Transverse colon (tissue), 4 donors: ENCODE measurements at regions not wholly inside any gene's neighbourhood (a gene's known extent, or its start where the extent isn't known, plus 50 kb on each side); places are given as distances from the start of the nearest gene placed in this dataset.

Experiments used
- DNase-seq: peaks from one replicate; pipeline ENCODE4 v3.0.0-alpha.2; 2019
- H3K27ac ChIP-seq, 4 donors: fragments of 200-600 bp; sonication (generic); 2 replicates each; pipeline ENCODE4 v1.5.1; 2016 to 2018; ENCODE audit warnings: inconsistent platforms in 4 of 4
- H3K27me3 ChIP-seq: fragments of 200-600 bp; sonication (generic); 2 replicates; pipeline ENCODE4 v1.5.1; 2017; ENCODE audit warnings: inconsistent platforms
- H3K36me3 ChIP-seq, 4 donors: fragments of 200-600 bp; sonication (generic); 2 replicates each; pipeline ENCODE4 v1.5.1; 2017 to 2019; ENCODE audit warnings: inconsistent platforms in 4 of 4
- H3K4me1 ChIP-seq, 4 donors: fragments of 200-600 bp; sonication (generic); 2 replicates each; pipeline ENCODE4 v1.5.1; 2017 to 2020; ENCODE audit warnings: inconsistent platforms in 4 of 4
- H3K4me3 ChIP-seq, 4 donors: fragments of 200-600 bp; sonication (generic); 1 replicate in 1 of 4; 2 replicates in 3 of 4; pipeline versions ENCODE4 v1.5.1 to v1.6.1; 2017 to 2019; ENCODE audit warnings: inconsistent platforms in 4 of 4
- H3K9me3 ChIP-seq, 2 donors: fragments of 200-600 bp; sonication (generic); 2 replicates each; pipeline ENCODE4 v1.5.1; 2017 to 2019; ENCODE audit warnings: inconsistent platforms in 2 of 2
- EP300 ChIP-seq: sonication (generic); formaldehyde crosslinking; IDR thresholded peaks from one replicate; pipeline ENCODE4 v1.6.1; 2017; ENCODE audit warnings: antibody characterized with exemption, low read depth
- POLR2A ChIP-seq: fragments of 450-650 bp; IDR thresholded peaks from one replicate; pipeline ENCODE4 v1.6.1; 2016; ENCODE audit warnings: antibody characterized with exemption, mild to moderate bottlenecking, moderate library complexity
- POLR2AphosphoS5 ChIP-seq, 3 donors: sonication (generic); formaldehyde crosslinking; IDR thresholded peaks; one replicate each; pipeline ENCODE4 v1.6.1; 2016; ENCODE audit warnings: antibody characterized with exemption in 3 of 3
- WGBS, 2 donors: methylation state at CpG; one replicate each; pipeline ENCODE4 v1.1.5; 2018; ENCODE audit warnings: low coverage in 1 of 2; 5-methylcytosine and 5-hydroxymethylcytosine counted together
- in situ Hi-C, 4 donors: fragments of 200-750 bp; cut with MboI; loops; one replicate each; pipeline versions ENCODE4 v1.15.0 to v1.15.1; 2017; ENCODE audit warnings: low sequenced_read_pairs in 3 of 4, low pct_ligation_motif_present in 1 of 4, low pct_unique_long_range_greater_than_20kb in 1 of 4
- intact Hi-C: fragments of 100-400 bp; cut with DNase I; formaldehyde crosslinking; loops from one replicate; pipeline ENCODE4 v1.15.1; 2023; ENCODE audit warnings: low total_unique reads
- TF ChIP-seq, protein P1 (sequence below), 5 experiments: fragments of 200-600 bp in 3 of 5; fragments of 450-650 bp in 2 of 5; sonication (generic) in 3 of 5; IDR thresholded peaks; 1 replicate in 2 of 5; 2 replicates in 3 of 5; pipeline ENCODE4 v1.5.1; 2016 to 2017; ENCODE audit warnings: antibody characterized with exemption in 5 of 5, inconsistent platforms in 3 of 5, mild to moderate bottlenecking in 2 of 5, moderate library complexity in 1 of 5

GRCh38 chr16:56048425-56049105, 142.7 kb upstream of the GNAO1 start:
- no peaks in the 10 kb centered on the region for H3K4me1 ChIP-seq
- TF ChIP-seq POLR2A: no peak
- intact Hi-C loops (loop anchor here (10.0 kb wide), 1 partner anchor 276 kb away; no protein-coding TSS in a partner anchor), in situ Hi-C loops (loop anchor here in 2 of 4 donors (10.0 to 25.0 kb wide), 2 partner anchors 264 to 266 kb away; no protein-coding TSS in a partner anchor)
- H3K4me3 ChIP-seq: no peak overlapping the region
- no peak overlapping the region for H3K27ac ChIP-seq
- no peaks in the 10 kb centered on the region for H3K9me3 ChIP-seq
- no peaks in the 10 kb centered on the region for H3K36me3 ChIP-seq
- no peak for DNase-seq
- H3K27me3 ChIP-seq: no peaks in the 10 kb centered on the region
- 57 to 59% methylated on average over 6 of the region's 6 CpGs for WGBS, 2 donors

GRCh38 chr16:56047307-56048234, 143.7 kb upstream of the GNAO1 start:
- in situ Hi-C loops: loop anchor here in 2 of 4 donors (10.0 to 25.0 kb wide), 2 partner anchors 265 to 267 kb away; no protein-coding TSS in a partner anchor
- no peak for DNase-seq
- Histone ChIP-seq H3K9me3 (no peaks in the 10 kb centered on the region), H3K36me3 (no peaks in the 10 kb centered on the region), H3K4me1 (no peaks in the 10 kb centered on the region), H3K27ac (no peak overlapping the region), H3K4me3 (no peak overlapping the region), H3K27me3 (no peaks in the 10 kb centered on the region)
- WGBS, 2 donors: 57 to 63% methylated on average over 3 to 4 of the region's 4 CpGs
- TF ChIP-seq POLR2AphosphoS5 (IDR thresholded peaks at IDR 0.05) (no peak), EP300 (no peak), POLR2A (no peak)
- TF ChIP-seq, protein P1, sequence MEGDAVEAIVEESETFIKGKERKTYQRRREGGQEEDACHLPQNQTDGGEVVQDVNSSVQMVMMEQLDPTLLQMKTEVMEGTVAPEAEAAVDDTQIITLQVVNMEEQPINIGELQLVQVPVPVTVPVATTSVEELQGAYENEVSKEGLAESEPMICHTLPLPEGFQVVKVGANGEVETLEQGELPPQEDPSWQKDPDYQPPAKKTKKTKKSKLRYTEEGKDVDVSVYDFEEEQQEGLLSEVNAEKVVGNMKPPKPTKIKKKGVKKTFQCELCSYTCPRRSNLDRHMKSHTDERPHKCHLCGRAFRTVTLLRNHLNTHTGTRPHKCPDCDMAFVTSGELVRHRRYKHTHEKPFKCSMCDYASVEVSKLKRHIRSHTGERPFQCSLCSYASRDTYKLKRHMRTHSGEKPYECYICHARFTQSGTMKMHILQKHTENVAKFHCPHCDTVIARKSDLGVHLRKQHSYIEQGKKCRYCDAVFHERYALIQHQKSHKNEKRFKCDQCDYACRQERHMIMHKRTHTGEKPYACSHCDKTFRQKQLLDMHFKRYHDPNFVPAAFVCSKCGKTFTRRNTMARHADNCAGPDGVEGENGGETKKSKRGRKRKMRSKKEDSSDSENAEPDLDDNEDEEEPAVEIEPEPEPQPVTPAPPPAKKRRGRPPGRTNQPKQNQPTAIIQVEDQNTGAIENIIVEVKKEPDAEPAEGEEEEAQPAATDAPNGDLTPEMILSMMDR (IDR thresholded peaks at IDR 0.05): no peak
- intact Hi-C loops: loop anchor here (10.0 kb wide), 1 partner anchor 277 kb away; no protein-coding TSS in a partner anchor

DNA sequence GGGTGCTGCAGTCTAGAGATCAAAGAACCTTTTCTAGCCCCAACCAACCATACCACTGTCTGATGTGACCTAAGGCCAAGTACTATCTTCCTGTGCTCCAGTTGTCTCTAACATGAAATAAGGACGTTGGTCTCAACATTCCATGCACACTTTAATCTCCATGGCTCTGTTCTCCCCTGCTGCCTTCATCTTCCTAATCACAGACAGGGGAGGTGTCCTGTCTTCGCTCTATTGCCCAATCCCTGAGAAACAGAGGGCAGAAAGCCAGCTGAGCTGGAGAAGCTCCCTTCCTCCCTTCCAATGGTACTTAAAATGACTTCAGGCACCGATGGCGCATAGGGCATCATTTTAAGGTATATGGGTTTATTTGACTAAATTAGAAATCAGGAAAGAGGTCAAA, 148.9 kb upstream of the GNAO1 start:
- 83 to 92% methylated on average over 4 of the region's 4 CpGs for WGBS, 2 donors
- TF ChIP-seq POLR2A (no peak), EP300 (no peak), POLR2AphosphoS5 (IDR thresholded peaks at IDR 0.05) (no peak)
- TF ChIP-seq, protein P1 (IDR thresholded peaks at IDR 0.05): no peak
- in situ Hi-C loops (loop anchor here in 2 of 4 donors (10.0 to 25.0 kb wide), 2 partner anchors 270 to 272 kb away; no protein-coding TSS in a partner anchor), intact Hi-C loops (loop anchor here (10.0 kb wide), 1 partner anchor 282 kb away; no protein-coding TSS in a partner anchor)
- Histone ChIP-seq H3K36me3 (no peaks in the 10 kb centered on the region), H3K27ac (no peak overlapping the region), H3K4me1 (no peaks in the 10 kb centered on the region), H3K9me3 (no peaks in the 10 kb centered on the region), H3K4me3 (no peak overlapping the region), H3K27me3 (no peaks in the 10 kb centered on the region)
- no peak for DNase-seq

DNA sequence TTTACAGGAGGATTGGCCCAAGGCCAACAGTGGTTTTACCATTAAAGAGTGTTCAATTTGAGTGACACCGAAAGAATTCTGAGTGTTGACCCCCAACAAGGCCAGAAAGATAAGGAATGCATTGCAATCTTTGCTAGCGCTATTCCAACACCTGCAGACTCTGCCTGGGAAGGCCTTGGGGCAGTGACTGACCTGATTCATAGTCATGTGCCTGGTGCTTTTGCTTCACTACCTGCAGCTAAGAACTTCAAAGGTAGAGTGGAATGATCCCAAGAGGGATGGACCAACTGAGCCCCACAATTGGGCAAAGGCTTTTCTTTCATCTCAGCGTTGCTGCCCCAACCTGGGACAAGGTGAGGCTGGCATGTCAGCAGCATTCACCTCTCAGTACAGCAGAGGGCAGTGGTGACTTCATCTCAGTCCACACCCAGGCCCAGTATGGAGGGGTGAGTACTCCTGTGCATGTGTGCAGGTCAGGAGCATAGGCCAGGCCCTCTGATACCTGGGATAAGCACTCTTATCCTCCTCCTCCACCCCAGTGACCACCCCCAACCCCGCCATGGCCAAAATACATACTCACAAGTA, 149.6 kb upstream of the GNAO1 start:
- Histone ChIP-seq H3K27ac (no peak overlapping the region), H3K4me3 (no peak overlapping the region), H3K9me3 (peaks cover 2 to 7% of the 10 kb centered on the region in 2 donors), H3K27me3 (no peaks in the 10 kb centered on the region), H3K4me1 (no peaks in the 10 kb centered on the region), H3K36me3 (no peaks in the 10 kb centered on the region)
- WGBS, 2 donors: 61 to 63% methylated on average over 2 to 4 of the region's 4 CpGs
- in situ Hi-C loops: loop anchor here in 2 of 4 donors (10.0 to 25.0 kb wide), 2 partner anchors 271 to 273 kb away; no protein-coding TSS in a partner anchor
- peak; percentile 14 for DNase-seq
- intact Hi-C loops: loop anchor here (10.0 kb wide), 1 partner anchor 283 kb away; no protein-coding TSS in a partner anchor
- TF ChIP-seq, protein P1 (IDR thresholded peaks at IDR 0.05): peak in 4 of 5 experiments; percentile 7 to 15 (median 12)
- TF ChIP-seq POLR2AphosphoS5 (IDR thresholded peaks at IDR 0.05) (no peak), EP300 (no peak), POLR2A (no peak)
